Thoracic aorta (tissue), 2 donors: ENCODE measurements at regions not wholly inside any gene's neighbourhood (a gene's known extent, or its start where the extent isn't known, plus 50 kb on each side); places are given as distances from the start of the nearest gene placed in this dataset.

Source experiments
- ATAC-seq: fragments of 150-250 bp; one replicate; pipeline ENCODE4 v1.8.0; 2017; ENCODE audit warnings: low read depth; ENCODE audit not compliant: insufficient number of reproducible peaks, low FRiP score
- DNase-seq: peaks from one replicate; pipeline ENCODE4 v3.0.0-alpha.2; 2020; ENCODE audit warnings: low spot score
- H3K27ac ChIP-seq, 2 donors: fragments of 200-600 bp; sonication (generic); 1 replicate in 1 of 2; 2 replicates in 1 of 2; pipeline ENCODE4 v1.5.1; 2016; ENCODE audit warnings: mild to moderate bottlenecking in 2 of 2, moderate library complexity in 2 of 2
- H3K27me3 ChIP-seq: fragments of 200-600 bp; sonication (generic); replicated peaks from 2 replicates; pipeline ENCODE4 v1.6.0; 2016; ENCODE audit warnings: mild to moderate bottlenecking; ENCODE audit not compliant: insufficient read depth
- H3K36me3 ChIP-seq: fragments of 200-600 bp; sonication (generic); one replicate; pipeline ENCODE4 v1.5.1; 2016
- H3K4me1 ChIP-seq, 2 donors: fragments of 200-600 bp; sonication (generic); 1 replicate in 1 of 2; 2 replicates in 1 of 2; pipeline versions ENCODE4 v1.5.1 to v1.6.0; 2016; ENCODE audit warnings: low read depth in 2 of 2, mild to moderate bottlenecking in 1 of 2; ENCODE audit not compliant: control insufficient read depth in 1 of 2
- H3K4me3 ChIP-seq: fragments of 200-600 bp; sonication (generic); 2 replicates; pipeline ENCODE4 v1.5.1; 2016; ENCODE audit warnings: mild to moderate bottlenecking
- H3K9me3 ChIP-seq: fragments of 200-600 bp; sonication (generic); 2 replicates; pipeline ENCODE4 v1.5.1; 2016
- CTCF ChIP-seq: fragments of 200-600 bp; sonication (generic); IDR thresholded peaks from one replicate; pipeline ENCODE4 v1.5.1; 2019; ENCODE audit warnings: antibody characterized with exemption

- no peak overlapping the region for H3K27ac ChIP-seq
- H3K36me3 ChIP-seq = no peaks in the 10 kb centered on the region
- no peaks in the 10 kb centered on the region for H3K27me3 ChIP-seq
- H3K4me3 ChIP-seq = no peak overlapping the region
- ATAC-seq = no peak
- no peaks in the 10 kb centered on the region for H3K4me1 ChIP-seq
- no peaks in the 10 kb centered on the region for H3K9me3 ChIP-seq
- DNase-seq = no peak
- TF ChIP-seq CTCF = no peak
Observed at GRCh38 chr9:118321788-118322187, 617.6 kb downstream of the TLR4 start.

- no peaks in the 10 kb centered on the region for H3K9me3 ChIP-seq
- no peak for ATAC-seq
- no peak overlapping the region for H3K27ac ChIP-seq
- no peak overlapping the region for H3K4me3 ChIP-seq
- H3K36me3 ChIP-seq = no peaks in the 10 kb centered on the region
- no peaks in the 10 kb centered on the region for H3K4me1 ChIP-seq
- no peak for TF ChIP-seq CTCF
- H3K27me3 ChIP-seq = no peaks in the 10 kb centered on the region
- DNase-seq = no peak
Observed at GRCh38 chr9:118324706-118325105, 620.5 kb downstream of the TLR4 start.

- no peaks in the 10 kb centered on the region for H3K27me3 ChIP-seq
- no peak overlapping the region for H3K4me3 ChIP-seq
- TF ChIP-seq CTCF = no peak
- no peaks in the 10 kb centered on the region for H3K9me3 ChIP-seq
- no peaks in the 10 kb centered on the region for H3K36me3 ChIP-seq
- no peak for DNase-seq
- no peaks in the 10 kb centered on the region for H3K4me1 ChIP-seq
- no peak overlapping the region for H3K27ac ChIP-seq
- ATAC-seq = no peak
Observed at GRCh38 chr9:118325757-118326156, 621.6 kb downstream of the TLR4 start.

GRCh38 chr9:118326326-118326725 lies 622.1 kb downstream of the TLR4 start:
- no peak overlapping the region for H3K4me3 ChIP-seq
- no peaks in the 10 kb centered on the region for H3K9me3 ChIP-seq
- DNase-seq = no peak
- no peaks in the 10 kb centered on the region for H3K36me3 ChIP-seq
- no peaks in the 10 kb centered on the region for H3K27me3 ChIP-seq
- no peak for ATAC-seq
- no peak overlapping the region for H3K27ac ChIP-seq
- H3K4me1 ChIP-seq = no peaks in the 10 kb centered on the region
- TF ChIP-seq CTCF = no peak

DNA sequence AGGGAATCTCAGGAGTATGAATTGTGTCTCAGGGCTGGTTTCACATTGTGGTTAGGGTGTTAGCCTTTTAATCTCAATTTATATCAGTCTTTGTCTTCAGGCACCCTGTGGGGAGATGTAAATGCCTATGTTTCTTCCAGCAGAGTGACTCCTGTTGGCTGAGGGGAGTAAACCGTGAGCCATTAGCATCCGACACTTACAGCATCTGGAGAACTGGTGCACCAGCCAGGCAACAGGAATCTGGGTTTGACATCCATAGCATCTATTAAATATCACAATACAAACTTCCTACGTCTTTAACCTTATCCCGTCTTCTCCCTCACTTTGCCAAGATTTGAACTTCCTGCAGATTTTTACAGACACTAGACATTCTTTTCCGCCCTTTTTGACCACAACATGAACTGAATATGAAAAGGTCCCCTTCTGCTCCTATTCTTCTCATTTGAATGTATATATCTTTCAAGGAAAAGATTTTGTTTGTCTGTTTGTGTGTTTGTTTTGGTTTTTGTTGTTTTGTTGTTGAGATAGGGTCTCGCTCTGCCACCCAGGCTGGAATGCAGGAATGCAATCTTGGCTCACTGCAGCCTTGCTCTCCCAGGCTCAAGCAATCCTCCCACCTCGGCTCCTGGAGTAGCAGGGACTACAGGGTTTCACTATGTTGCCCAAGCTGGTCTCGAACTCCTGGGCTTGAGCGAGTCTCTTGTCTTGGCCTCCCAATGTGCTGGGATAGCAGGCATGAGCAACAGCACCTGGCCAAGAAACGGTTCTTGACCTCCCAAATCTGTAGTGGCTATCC lies 626.2 kb downstream of the TLR4 start:
- H3K36me3 ChIP-seq = no peaks in the 10 kb centered on the region
- no peak overlapping the region for H3K27ac ChIP-seq
- H3K4me1 ChIP-seq = no peaks in the 10 kb centered on the region
- H3K27me3 ChIP-seq = no peaks in the 10 kb centered on the region
- H3K9me3 ChIP-seq = no peaks in the 10 kb centered on the region
- TF ChIP-seq CTCF = no peak
- H3K4me3 ChIP-seq = no peak overlapping the region
- DNase-seq (no peak), ATAC-seq (no peak)
